Panc1 (cell line): ENCODE measurements at regions not wholly inside any gene's neighbourhood (a gene's known extent, or its start where the extent isn't known, plus 50 kb on each side); places are given as distances from the start of the nearest gene placed in this dataset.

Source experiments
- CTCF ChIP-seq: fragments of 450-650 bp; IDR thresholded peaks from 2 replicates; pipeline ENCODE4 v1.5.1; 2017; ENCODE audit warnings: mild to moderate bottlenecking
- REST ChIP-seq, 2 experiments: IDR thresholded peaks; 2 replicates each; pipeline ENCODE4 v1.6.1; 2011 to 2012; ENCODE audit warnings: low read depth in 2 of 2, control low read depth in 1 of 2, low read length in 1 of 2, mild to moderate bottlenecking in 1 of 2, moderate library complexity in 1 of 2; ENCODE audit not compliant: insufficient read depth in 1 of 2

- TF ChIP-seq CTCF (no peak), REST (IDR thresholded peaks at IDR 0.05; ENCODE audit: insufficient read depth in 1 of 2, low read depth in 2 of 2, low read length in 1 of 2) (no peak)
Observed at GRCh38 chr6:170176136-170176897, 114.6 kb downstream of the DLL1 start.
